ENCODE measurements at regions not wholly inside any gene's neighbourhood (a gene's known extent, or its start where the extent isn't known, plus 50 kb on each side); places are given as distances from the start of the nearest gene placed in this dataset.
"Not testable (repeated sequence)": the region's sequence is repeated elsewhere in the genome, so short reads cannot be mapped to it uniquely, and the experiment has no call there.

DNA sequence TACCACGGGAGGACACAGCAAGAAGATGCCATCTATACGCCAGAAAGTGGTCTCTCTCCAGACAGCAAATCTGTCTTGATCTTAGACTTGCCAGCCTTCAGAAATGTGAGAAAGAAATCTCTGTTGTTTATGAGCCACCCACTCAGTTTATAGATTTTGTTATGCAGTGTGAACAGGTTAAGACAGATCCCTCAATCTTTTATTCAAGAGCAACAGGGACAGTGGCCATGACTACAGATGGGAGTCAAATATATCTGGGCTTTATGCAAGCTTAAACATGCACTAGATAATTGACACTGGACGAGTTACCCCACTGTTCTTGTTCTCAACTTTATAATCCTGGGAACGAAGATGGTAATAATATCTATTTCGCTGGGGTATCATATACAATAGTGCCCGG lies 288.7 kb downstream of the RPAP3 start:
- no peak for DNase-seq
- H3K27ac Mint-ChIP-seq = no peak overlapping the region
- no peak for ATAC-seq
- peaks cover 58% of the 10 kb centered on the region for H3K4me1 Mint-ChIP-seq
- H3K36me3 Mint-ChIP-seq (ENCODE audit: low read depth) = peaks cover 9% of the 10 kb centered on the region
- H3K4me3 Mint-ChIP-seq = no peak overlapping the region
- peaks cover 11% of the 10 kb centered on the region for H3K9me3 Mint-ChIP-seq
- H3K27me3 Mint-ChIP-seq = no peaks in the 10 kb centered on the region

DNA sequence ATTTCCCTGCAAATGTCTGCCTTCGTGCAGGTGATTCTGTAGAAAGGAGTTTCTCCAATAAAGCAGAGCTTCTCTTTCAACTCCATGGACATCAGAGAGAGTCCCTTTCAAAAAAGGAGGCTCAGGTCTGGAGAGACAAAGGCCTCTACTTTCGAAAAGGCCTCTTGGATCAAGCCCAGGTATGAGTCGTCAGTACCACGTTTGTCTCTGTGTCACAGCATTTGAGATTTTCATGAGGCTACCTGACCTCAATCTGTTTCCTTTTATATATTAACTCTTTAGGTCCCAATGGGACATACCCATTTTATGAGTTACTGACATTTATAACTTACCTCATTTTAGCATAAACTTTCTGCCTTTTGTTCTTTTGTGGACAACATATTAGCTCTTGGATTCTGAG lies 290.8 kb downstream of the RPAP3 start:
- H3K27me3 Mint-ChIP-seq = no peaks in the 10 kb centered on the region
- peak overlapping the region; percentile 90 for H3K27ac Mint-ChIP-seq
- H3K9me3 Mint-ChIP-seq = peaks cover 11% of the 10 kb centered on the region
- peak overlapping the region; percentile 44 for H3K4me3 Mint-ChIP-seq
- DNase-seq = no peak
- peaks cover 9% of the 10 kb centered on the region for H3K36me3 Mint-ChIP-seq (ENCODE audit: low read depth)
- peaks cover 76% of the 10 kb centered on the region for H3K4me1 Mint-ChIP-seq
- peak; percentile 27 for ATAC-seq

DNA sequence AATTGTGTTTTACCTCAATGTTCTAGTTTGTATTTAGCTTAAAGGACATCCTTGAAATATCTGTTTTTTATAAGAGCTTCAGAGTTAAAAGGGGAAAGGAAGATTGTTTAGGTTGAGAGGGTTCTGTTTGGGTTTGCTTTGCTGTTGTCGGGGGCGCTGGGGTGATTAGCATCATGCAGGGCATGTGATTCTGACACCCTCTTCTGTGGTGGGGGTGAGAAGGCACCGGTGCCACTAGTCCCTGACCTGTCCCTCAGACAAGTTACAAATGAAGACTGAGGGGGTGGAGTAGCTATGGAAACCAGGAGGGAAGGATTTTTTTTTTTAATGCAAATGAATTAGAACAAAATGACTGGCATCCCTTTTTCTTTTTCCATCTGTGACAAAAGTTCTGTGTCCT lies 291.3 kb downstream of the RPAP3 start:
- H3K9me3 Mint-ChIP-seq = peaks cover 12% of the 10 kb centered on the region
- peaks cover 76% of the 10 kb centered on the region for H3K4me1 Mint-ChIP-seq
- peak overlapping the region; percentile 90 for H3K27ac Mint-ChIP-seq
- peaks cover 11% of the 10 kb centered on the region for H3K36me3 Mint-ChIP-seq (ENCODE audit: low read depth)
- H3K27me3 Mint-ChIP-seq = no peaks in the 10 kb centered on the region
- peak; percentile 75 for ATAC-seq
- DNase-seq = peak; percentile 61
- H3K4me3 Mint-ChIP-seq = peak overlapping the region; percentile 44

DNA sequence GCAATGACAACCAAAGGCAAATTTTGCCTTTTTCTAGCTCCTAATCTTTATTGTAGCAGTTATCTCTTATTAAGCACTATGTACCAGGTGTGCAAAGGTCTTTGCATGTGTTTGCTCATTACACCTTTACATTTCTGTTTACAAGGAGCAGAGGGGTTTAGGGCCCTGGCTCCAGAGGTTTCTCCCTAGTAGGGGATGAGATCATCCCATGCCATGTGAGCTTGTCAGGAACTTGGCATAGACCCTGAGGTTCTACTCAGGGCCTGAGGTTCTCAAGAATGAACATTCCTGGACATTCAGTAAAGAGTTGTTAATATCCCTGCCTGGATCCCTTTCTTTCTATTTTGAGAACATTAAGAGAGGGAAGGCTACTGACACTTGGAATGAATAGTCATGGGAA lies 292.0 kb downstream of the RPAP3 start:
- peaks cover 76% of the 10 kb centered on the region for H3K4me1 Mint-ChIP-seq
- DNase-seq = no peak
- H3K27ac Mint-ChIP-seq = peak overlapping the region; percentile 90
- H3K9me3 Mint-ChIP-seq = peaks cover 16% of the 10 kb centered on the region
- H3K36me3 Mint-ChIP-seq (ENCODE audit: low read depth) = peaks cover 14% of the 10 kb centered on the region
- no peak overlapping the region for H3K4me3 Mint-ChIP-seq
- ATAC-seq = no peak
- H3K27me3 Mint-ChIP-seq = no peaks in the 10 kb centered on the region

DNA sequence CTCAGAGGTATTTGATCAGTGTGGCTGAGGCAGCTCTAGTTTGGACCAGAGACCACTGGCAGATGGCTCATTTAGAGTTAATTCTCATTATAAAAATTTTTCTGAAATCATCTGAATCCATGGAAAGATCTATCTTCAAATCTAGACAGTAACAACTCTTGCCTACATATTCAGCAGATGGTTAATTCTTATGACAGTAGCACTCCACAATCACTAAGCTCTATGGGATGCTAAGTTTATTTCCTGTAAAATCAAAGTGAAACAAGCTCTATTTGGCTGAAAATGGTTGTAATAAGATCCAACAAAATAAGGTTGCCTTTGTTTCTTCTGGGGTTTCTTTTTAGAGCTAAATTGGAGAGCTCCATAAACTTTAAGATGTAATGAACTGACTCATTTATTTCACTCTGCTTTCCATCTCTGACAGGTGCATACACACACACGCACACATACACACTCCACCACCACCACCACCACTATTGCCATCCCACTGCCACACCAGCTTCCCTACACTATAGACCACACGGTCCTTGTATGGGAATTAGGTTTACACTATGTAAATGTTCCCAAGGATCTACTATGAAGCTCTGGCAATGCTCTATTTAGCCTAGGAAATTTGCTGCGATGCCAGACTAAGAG lies 293.1 kb downstream of the RPAP3 start:
- no peaks in the 10 kb centered on the region for H3K27me3 Mint-ChIP-seq
- peaks cover 16% of the 10 kb centered on the region for H3K9me3 Mint-ChIP-seq
- H3K4me1 Mint-ChIP-seq = peaks cover 84% of the 10 kb centered on the region
- DNase-seq (no peak), ATAC-seq (no peak)
- peak overlapping the region; percentile 90 for H3K27ac Mint-ChIP-seq
- no peak overlapping the region for H3K4me3 Mint-ChIP-seq
- H3K36me3 Mint-ChIP-seq (ENCODE audit: low read depth) = peaks cover 14% of the 10 kb centered on the region

DNA sequence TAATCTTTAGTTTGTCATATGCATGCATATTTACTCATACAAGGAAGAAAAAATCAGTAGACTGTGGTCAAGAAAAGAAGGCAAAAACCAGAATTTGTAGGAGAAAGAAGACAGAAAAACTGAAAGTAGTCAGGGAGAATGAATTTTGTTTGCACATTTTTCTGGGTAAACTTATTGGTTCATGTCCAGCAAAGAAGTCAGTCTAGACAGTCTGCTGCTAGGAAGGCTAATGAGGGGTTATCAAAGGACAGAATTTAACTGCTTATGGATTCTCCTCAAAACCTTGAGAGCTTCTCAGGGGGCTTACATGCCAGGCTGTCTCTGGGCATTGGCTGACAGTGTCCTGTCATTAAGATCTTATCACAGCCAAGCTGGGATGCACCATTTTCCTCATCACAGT lies 293.9 kb downstream of the RPAP3 start:
- no peak overlapping the region for H3K4me3 Mint-ChIP-seq
- peaks cover 91% of the 10 kb centered on the region for H3K4me1 Mint-ChIP-seq
- ATAC-seq (no peak), DNase-seq (no peak)
- no peaks in the 10 kb centered on the region for H3K27me3 Mint-ChIP-seq
- peaks cover 14% of the 10 kb centered on the region for H3K36me3 Mint-ChIP-seq (ENCODE audit: low read depth)
- peaks cover 16% of the 10 kb centered on the region for H3K9me3 Mint-ChIP-seq
- H3K27ac Mint-ChIP-seq = no peak overlapping the region

DNA sequence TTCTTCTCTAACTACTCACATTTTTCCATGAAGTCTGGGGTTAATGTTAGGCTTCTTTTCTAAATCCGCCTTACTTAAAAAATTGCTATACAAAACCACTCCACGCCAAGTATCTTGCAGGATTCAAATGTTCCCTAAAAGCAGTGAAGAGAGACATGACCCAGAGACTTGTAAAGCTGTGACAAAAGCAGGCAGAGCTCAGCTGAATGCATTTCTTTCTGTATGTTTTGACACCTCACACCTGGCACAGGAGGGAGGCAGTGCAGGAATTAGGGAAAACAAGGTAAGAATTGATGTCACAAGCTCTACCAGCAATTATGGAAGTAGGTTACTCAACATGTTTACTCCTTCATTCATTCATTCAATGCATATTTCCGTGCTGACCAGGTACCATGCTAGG lies 295.0 kb downstream of the RPAP3 start:
- no peak for DNase-seq
- ATAC-seq = no peak
- H3K4me3 Mint-ChIP-seq = no peak overlapping the region
- H3K9me3 Mint-ChIP-seq = peaks cover 16% of the 10 kb centered on the region
- no peaks in the 10 kb centered on the region for H3K27me3 Mint-ChIP-seq
- H3K36me3 Mint-ChIP-seq (ENCODE audit: low read depth) = peaks cover 10% of the 10 kb centered on the region
- H3K27ac Mint-ChIP-seq = peak overlapping the region; percentile 8
- peaks cover 87% of the 10 kb centered on the region for H3K4me1 Mint-ChIP-seq

DNA sequence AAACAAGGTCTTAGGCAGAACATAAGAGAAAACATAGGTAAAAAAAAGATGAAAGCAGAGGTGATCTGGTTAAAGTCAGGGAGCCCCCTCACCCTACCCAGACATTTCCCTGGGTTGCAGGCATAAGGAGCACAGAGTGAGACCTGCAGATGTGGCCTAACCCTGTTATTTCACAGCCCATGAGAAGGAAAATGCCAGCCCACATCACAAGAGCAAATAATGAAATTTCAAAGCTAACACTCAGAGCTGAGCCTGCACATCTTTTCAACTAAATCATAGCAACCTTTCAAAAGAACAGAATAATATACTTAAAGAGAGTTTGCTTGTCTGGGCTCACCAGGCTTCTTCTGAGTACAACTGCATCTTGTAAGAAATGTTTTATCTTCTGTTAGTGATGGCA lies 295.4 kb downstream of the RPAP3 start:
- Mint-ChIP-seq H3K4me1 (peaks cover 87% of the 10 kb centered on the region), H3K4me3 (no peak overlapping the region), H3K36me3 (ENCODE audit: low read depth) (peaks cover 11% of the 10 kb centered on the region), H3K9me3 (peaks cover 15% of the 10 kb centered on the region), H3K27me3 (no peaks in the 10 kb centered on the region), H3K27ac (no peak overlapping the region)
- DNase-seq = no peak
- ATAC-seq = no peak

DNA sequence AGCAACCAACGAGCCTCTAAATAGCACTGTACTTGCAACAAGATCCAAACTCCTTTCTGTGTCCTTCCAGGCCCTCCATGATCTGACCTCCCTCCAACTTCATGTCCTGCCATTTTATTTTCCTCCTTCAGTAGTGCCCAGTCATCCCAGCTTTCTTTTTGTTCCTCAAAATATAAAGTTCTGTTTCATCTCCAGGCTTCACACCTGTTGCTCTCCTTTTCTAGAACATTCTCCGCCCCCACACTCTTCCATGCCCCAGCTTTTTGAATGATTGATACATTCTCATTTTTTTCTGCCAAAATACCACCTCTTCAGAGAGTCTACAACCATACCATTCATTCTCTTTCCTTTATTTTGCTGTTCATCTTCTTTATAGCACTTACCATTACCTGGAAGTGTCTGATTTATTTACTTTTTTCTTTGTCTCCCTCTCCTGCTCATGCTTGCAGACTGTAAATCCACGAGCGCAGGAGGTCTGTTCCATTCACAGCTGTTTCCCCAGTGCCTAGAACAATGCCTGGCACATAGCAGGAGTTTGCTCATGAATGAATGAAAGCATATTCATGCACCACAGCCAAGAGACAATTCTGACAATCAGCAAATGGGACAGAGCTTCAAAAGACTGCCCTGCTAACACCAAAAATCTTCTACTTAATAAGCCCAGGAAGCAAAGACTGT lies 296.4 kb downstream of the RPAP3 start:
- no peaks in the 10 kb centered on the region for H3K27me3 Mint-ChIP-seq
- peaks cover 77% of the 10 kb centered on the region for H3K4me1 Mint-ChIP-seq
- H3K36me3 Mint-ChIP-seq (ENCODE audit: low read depth) = peaks cover 9% of the 10 kb centered on the region
- no peak overlapping the region for H3K4me3 Mint-ChIP-seq
- H3K9me3 Mint-ChIP-seq = peaks cover 14% of the 10 kb centered on the region
- DNase-seq = no peak
- no peak for ATAC-seq
- H3K27ac Mint-ChIP-seq = peak overlapping the region; percentile 20

DNA sequence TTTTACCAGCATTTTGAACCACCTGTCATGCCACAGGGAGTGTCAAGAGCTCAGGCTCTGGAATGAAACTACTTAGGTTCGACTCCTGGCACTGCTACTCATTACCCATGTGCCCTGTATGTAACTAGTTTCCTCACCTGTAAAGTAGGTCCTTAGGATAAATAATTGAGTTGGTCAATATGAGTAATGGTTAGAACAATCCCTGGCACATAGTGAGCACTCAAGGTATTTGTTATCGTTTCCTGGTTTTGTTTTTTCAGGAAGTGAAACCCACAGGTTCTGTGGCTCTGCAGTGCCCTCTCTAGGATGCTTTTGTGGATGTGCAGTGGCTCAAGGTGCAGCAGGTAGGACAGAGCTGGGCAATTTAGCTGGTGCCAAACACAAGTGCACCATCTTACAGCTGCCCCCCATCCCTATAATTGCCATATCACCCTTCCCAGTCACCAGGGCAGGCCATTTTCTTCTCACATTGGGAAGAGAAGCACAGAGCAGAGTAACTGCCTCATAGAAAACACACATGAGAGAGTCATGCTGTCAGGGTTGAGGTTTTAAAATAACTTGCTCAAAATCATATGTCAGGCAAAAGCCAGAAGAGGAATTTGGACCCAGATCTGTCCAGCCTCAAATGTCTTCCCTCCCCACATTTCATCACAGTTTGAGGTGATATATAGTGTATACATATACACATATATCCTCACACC lies 297.5 kb downstream of the RPAP3 start:
- Mint-ChIP-seq H3K4me3 (no peak overlapping the region), H3K27ac (peak overlapping the region; percentile 40), H3K4me1 (peaks cover 74% of the 10 kb centered on the region), H3K9me3 (peaks cover 10% of the 10 kb centered on the region), H3K27me3 (no peaks in the 10 kb centered on the region), H3K36me3 (ENCODE audit: low read depth) (peaks cover 9% of the 10 kb centered on the region)
- DNase-seq = no peak
- peak; percentile 49 for ATAC-seq

DNA sequence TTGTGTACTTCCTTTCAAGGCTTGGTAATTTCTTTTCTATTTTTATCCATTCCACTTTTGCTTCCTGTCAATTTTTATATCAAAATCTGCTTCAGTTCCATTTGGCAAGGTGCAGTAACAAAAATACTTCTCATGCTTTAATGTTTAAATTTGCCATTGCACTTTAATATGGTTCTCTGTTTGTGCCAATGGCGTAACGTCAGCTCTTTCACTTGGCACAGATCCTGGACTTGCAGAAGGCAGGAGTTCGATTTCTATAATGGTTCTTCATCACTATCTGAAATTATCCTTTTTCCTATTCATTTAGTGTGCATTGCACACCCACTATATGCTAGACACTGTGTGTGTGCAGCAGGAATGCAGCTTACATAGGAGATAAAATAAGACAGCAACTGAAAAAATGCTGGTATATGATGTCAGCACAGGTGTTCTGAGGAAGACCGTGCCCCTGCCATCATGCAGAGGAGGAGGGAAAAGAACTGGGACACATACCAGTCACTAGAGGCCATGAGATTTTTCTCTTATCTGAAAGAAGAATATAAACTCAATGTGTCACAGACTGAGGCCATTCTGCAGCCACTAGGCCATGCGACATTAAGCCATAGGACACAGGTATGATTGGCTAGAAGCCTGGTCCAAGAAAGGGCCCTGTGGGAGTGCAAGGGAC lies 298.2 kb downstream of the RPAP3 start:
- H3K36me3 Mint-ChIP-seq (ENCODE audit: low read depth) = peaks cover 10% of the 10 kb centered on the region
- no peak for DNase-seq
- no peak for ATAC-seq
- peaks cover 10% of the 10 kb centered on the region for H3K9me3 Mint-ChIP-seq
- H3K4me3 Mint-ChIP-seq = no peak overlapping the region
- peaks cover 74% of the 10 kb centered on the region for H3K4me1 Mint-ChIP-seq
- peak overlapping the region; percentile 71 for H3K27ac Mint-ChIP-seq
- H3K27me3 Mint-ChIP-seq = no peaks in the 10 kb centered on the region

DNA sequence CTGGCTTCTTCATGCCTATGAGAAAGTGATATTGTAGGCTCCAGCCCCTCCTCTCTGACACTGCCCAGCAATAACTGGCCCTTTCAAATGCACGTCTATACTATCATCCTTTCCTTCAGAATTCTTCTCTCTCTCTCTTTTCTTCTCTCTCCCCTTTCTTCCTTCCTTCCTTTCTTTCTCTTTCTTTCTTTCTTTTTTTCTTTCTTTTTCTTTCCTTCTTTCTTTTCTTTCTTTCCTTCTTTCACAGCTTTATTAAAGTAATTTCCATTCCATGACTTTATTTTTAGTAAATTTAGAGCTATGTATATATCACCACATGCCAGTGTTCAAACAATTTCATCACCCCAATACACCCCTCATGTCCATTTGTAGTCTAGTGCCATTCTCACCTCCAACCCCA lies 302.1 kb downstream of the RPAP3 start:
- Mint-ChIP-seq H3K36me3 (ENCODE audit: low read depth) (peaks cover 39% of the 10 kb centered on the region), H3K27ac (no peak overlapping the region), H3K27me3 (no peaks in the 10 kb centered on the region), H3K4me1 (peaks cover 74% of the 10 kb centered on the region), H3K9me3 (peaks cover 36% of the 10 kb centered on the region), H3K4me3 (no peak overlapping the region)
- DNase-seq (no peak), ATAC-seq (no peak)

DNA sequence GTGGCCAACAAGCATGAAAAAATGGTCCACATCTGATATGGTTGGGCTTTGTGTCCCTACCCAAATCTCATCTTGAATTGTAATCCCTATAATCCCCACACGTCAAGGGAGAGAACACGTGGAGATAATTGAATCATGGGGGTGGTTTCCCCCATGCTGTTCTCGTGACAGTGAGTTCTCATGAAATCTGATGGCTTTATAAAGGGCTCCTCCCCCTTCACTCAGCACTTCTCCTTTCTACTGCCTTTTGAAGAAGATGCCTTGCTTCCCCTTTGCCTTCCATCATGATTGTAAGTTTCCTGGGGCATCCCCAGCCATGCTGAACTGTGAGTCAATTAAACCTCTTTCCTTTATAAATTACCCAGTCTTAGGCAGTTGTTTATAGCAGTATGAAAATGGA lies 304.6 kb downstream of the RPAP3 start:
- H3K4me3 Mint-ChIP-seq, H3K27me3 Mint-ChIP-seq, DNase-seq: not testable (repeated sequence)
- Mint-ChIP-seq H3K4me1 (peaks cover 81% of the 10 kb centered on the region), H3K36me3 (ENCODE audit: low read depth) (peaks cover 48% of the 10 kb centered on the region), H3K9me3 (peaks cover 36% of the 10 kb centered on the region), H3K27ac (peak overlapping the region; percentile 100)
- ATAC-seq = peak; percentile 13

DNA sequence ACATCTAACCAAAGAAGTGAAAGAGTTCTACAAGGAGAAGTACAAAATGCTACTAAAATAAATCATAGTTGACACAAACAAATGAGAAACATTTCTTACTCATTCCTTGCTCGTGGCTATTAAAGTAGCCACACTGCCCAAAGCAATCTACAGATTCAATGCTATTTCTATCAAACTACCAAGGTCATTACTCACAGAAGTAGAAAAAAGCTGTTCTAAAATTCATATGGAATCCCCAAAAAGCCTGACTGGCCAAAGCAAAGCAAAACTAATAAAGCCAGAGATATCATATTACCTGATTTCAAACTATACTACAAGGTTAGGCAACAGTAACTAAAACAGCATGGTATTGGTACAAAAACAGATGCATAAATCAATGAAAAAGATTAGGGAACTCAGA lies 305.6 kb downstream of the RPAP3 start:
- Mint-ChIP-seq H3K4me3 (no peak overlapping the region), H3K4me1 (peaks cover 86% of the 10 kb centered on the region), H3K27ac (peak overlapping the region; percentile 100), H3K9me3 (peaks cover 31% of the 10 kb centered on the region), H3K27me3 (no peaks in the 10 kb centered on the region), H3K36me3 (ENCODE audit: low read depth) (peaks cover 44% of the 10 kb centered on the region)
- ATAC-seq (no peak), DNase-seq (no peak)

Data from activated naive CD8-positive, alpha-beta T cell treated with anti-CD3 and anti-CD28 coated beads, Interleukin-2, amount 50 U/mL, for 24 hours (primary cell).